ENCODE measurements at regions not wholly inside any gene's neighbourhood (a gene's known extent, or its start where the extent isn't known, plus 50 kb on each side); places are given as distances from the start of the nearest gene placed in this dataset.

- Histone ChIP-seq H3K79me2 (ENCODE audit: insufficient read depth, low read length) (no peaks in the 10 kb centered on the region), H3K4me1 (ENCODE audit: insufficient read depth, low read length, poor library complexity, severe bottlenecking) (no peaks in the 10 kb centered on the region), H3K9ac (ENCODE audit: low read depth, low read length, poor library complexity, severe bottlenecking) (no peak overlapping the region), H3K36me3 (ENCODE audit: insufficient read depth, low read length) (no peaks in the 10 kb centered on the region), H4K20me1 (ENCODE audit: insufficient read depth, low read length, poor library complexity, severe bottlenecking) (no peaks in the 10 kb centered on the region), H3K4me3 (ENCODE audit: low read length, poor library complexity, severe bottlenecking) (no peak overlapping the region), H3K9me2 (replicated peaks; ENCODE audit: low read depth, low read length) (no peaks in the 10 kb centered on the region), H3K4me2 (ENCODE audit: low read depth, low read length, poor library complexity, severe bottlenecking) (no peak overlapping the region), H3K27me3 (ENCODE audit: insufficient read depth, low read length, poor library complexity, severe bottlenecking) (no peaks in the 10 kb centered on the region), H3K9me3 (ENCODE audit: insufficient read depth, low read depth, low read length) (no peaks in the 10 kb centered on the region), H3F3A (ENCODE audit: low read depth) (no peaks in the 10 kb centered on the region), H2AFZ (ENCODE audit: low read length) (no peak overlapping the region)
- TF ChIP-seq CTCF (conservative IDR thresholded peaks at IDR 0.05; ENCODE audit: low read length) (no peak), EZH2phosphoT487 (IDR thresholded peaks at IDR 0.05; ENCODE audit: borderline replicate concordance) (no peak)
These were observed 237.5 kb upstream of the FAM98A start for GRCh38 chr2:33836628-33837027.

- H3F3A ChIP-seq (ENCODE audit: low read depth) = no peaks in the 10 kb centered on the region
- no peak overlapping the region for H3K9ac ChIP-seq (ENCODE audit: low read depth, low read length, poor library complexity, severe bottlenecking)
- H2AFZ ChIP-seq (ENCODE audit: low read length) = no peak overlapping the region
- no peaks in the 10 kb centered on the region for H4K20me1 ChIP-seq (ENCODE audit: insufficient read depth, low read length, poor library complexity, severe bottlenecking)
- H3K9me3 ChIP-seq (ENCODE audit: insufficient read depth, low read depth, low read length) = no peaks in the 10 kb centered on the region
- no peaks in the 10 kb centered on the region for H3K79me2 ChIP-seq (ENCODE audit: insufficient read depth, low read length)
- H3K4me2 ChIP-seq (ENCODE audit: low read depth, low read length, poor library complexity, severe bottlenecking) = no peak overlapping the region
- no peaks in the 10 kb centered on the region for H3K4me1 ChIP-seq (ENCODE audit: insufficient read depth, low read length, poor library complexity, severe bottlenecking)
- TF ChIP-seq CTCF (conservative IDR thresholded peaks at IDR 0.05; ENCODE audit: low read length) (no peak), EZH2phosphoT487 (IDR thresholded peaks at IDR 0.05; ENCODE audit: borderline replicate concordance) (no peak)
- H3K36me3 ChIP-seq (ENCODE audit: insufficient read depth, low read length) = no peaks in the 10 kb centered on the region
- no peaks in the 10 kb centered on the region for H3K27me3 ChIP-seq (ENCODE audit: insufficient read depth, low read length, poor library complexity, severe bottlenecking)
- no peaks in the 10 kb centered on the region for H3K9me2 ChIP-seq (replicated peaks; ENCODE audit: low read depth, low read length)
- no peak overlapping the region for H3K4me3 ChIP-seq (ENCODE audit: low read length, poor library complexity, severe bottlenecking)
These were observed 236.8 kb upstream of the FAM98A start for GRCh38 chr2:33835911-33836310.

- Histone ChIP-seq H4K20me1 (ENCODE audit: insufficient read depth, low read length, poor library complexity, severe bottlenecking) (no peaks in the 10 kb centered on the region), H3K27me3 (ENCODE audit: insufficient read depth, low read length, poor library complexity, severe bottlenecking) (no peaks in the 10 kb centered on the region), H3K9ac (ENCODE audit: low read depth, low read length, poor library complexity, severe bottlenecking) (no peak overlapping the region)
These were observed 223.9 kb upstream of the FAM98A start for GRCh38 chr2:33822964-33823363.

More at GRCh38 chr2:33822964-33823363, 223.9 kb upstream of the FAM98A start:
- H3K36me3 ChIP-seq (ENCODE audit: insufficient read depth, low read length) = no peaks in the 10 kb centered on the region
- no peaks in the 10 kb centered on the region for H3K9me3 ChIP-seq (ENCODE audit: insufficient read depth, low read depth, low read length)
- no peak overlapping the region for H3K4me2 ChIP-seq (ENCODE audit: low read depth, low read length, poor library complexity, severe bottlenecking)
- H3K79me2 ChIP-seq (ENCODE audit: insufficient read depth, low read length) = no peaks in the 10 kb centered on the region
- TF ChIP-seq EZH2phosphoT487 (IDR thresholded peaks at IDR 0.05; ENCODE audit: borderline replicate concordance) = no peak
- no peak for TF ChIP-seq CTCF (conservative IDR thresholded peaks at IDR 0.05; ENCODE audit: low read length)
- H3K9me2 ChIP-seq (replicated peaks; ENCODE audit: low read depth, low read length) = no peaks in the 10 kb centered on the region
- no peaks in the 10 kb centered on the region for H3K4me1 ChIP-seq (ENCODE audit: insufficient read depth, low read length, poor library complexity, severe bottlenecking)
- no peak overlapping the region for H2AFZ ChIP-seq (ENCODE audit: low read length)
- H3K4me3 ChIP-seq (ENCODE audit: low read length, poor library complexity, severe bottlenecking) = no peak overlapping the region
- no peaks in the 10 kb centered on the region for H3F3A ChIP-seq (ENCODE audit: low read depth)
